ENCODE measurements at regions not wholly inside any gene's neighbourhood (a gene's known extent, or its start where the extent isn't known, plus 50 kb on each side); places are given as distances from the start of the nearest gene placed in this dataset.
A peak's percentile ranks its signal among the peaks of the same experiment; 100 is the strongest.
"Not testable (repeated sequence)": the region's sequence is repeated elsewhere in the genome, so short reads cannot be mapped to it uniquely, and the experiment has no call there.

- no peaks in the 10 kb centered on the region for H3K27me3 ChIP-seq
- no peak overlapping the region for H3K27ac ChIP-seq
- H3K36me3 ChIP-seq, result no peaks in the 10 kb centered on the region
- no peaks in the 10 kb centered on the region for H3K4me1 ChIP-seq
- no peaks in the 10 kb centered on the region for H3K9me3 ChIP-seq (replicated peaks in 1 of 11)
- no peak for TF ChIP-seq Cebpa-rat (IDR thresholded peaks at IDR 0.05)
- H4K20me1 ChIP-seq, result no peaks in the 10 kb centered on the region
- H3K4me2 ChIP-seq, result no peak overlapping the region
- no peak overlapping the region for H3K4me3 ChIP-seq
- no peak overlapping the region for H3K9ac ChIP-seq
Observed at GRCh38 chr10:78229950-78230675, 196.4 kb downstream of the RPS24 start.

DNA sequence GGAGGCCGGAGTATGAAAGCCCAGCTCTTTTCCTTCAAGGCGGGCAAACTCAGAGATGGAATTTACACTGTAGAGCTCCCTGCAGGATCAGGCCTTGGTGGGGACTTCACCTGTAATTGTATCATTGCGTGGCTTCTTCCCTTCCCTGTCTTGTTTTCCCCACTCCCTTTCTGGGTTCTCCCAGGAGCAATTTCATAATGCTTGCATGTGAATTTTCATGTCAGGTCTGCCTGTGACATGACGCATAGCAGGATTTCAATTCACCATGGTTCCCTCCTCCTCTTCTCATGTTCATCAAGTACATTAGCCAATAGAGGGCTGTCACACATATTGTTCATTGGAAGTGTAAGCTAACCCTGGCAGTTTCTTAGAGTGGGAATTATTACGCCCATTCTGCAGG is 197.7 kb downstream of the RPS24 start:
- no peaks in the 10 kb centered on the region for H4K20me1 ChIP-seq
- H3K4me2 ChIP-seq, result no peak overlapping the region
- no peak for TF ChIP-seq Cebpa-rat (IDR thresholded peaks at IDR 0.05)
- no peaks in the 10 kb centered on the region for H3K36me3 ChIP-seq
- H3K9me3 ChIP-seq (replicated peaks in 1 of 11), result no peaks in the 10 kb centered on the region
- H3K27ac ChIP-seq, result no peak overlapping the region
- no peak overlapping the region for H3K4me3 ChIP-seq
- 0 out of 20 replicates have a peak, but pooled peaks cover 0 to 2% (median 0%) of the 10 kb centered on the region in 10 experiments for H3K4me1 ChIP-seq
- H3K9ac ChIP-seq, result no peak overlapping the region
- no peaks in the 10 kb centered on the region for H3K27me3 ChIP-seq

GRCh38 chr10:78231939-78232338 is 198.3 kb downstream of the RPS24 start:
- TF ChIP-seq Cebpa-rat (IDR thresholded peaks at IDR 0.05), result no peak; a peak in 1 of 22 replicates
- Histone ChIP-seq H3K27ac (no peak overlapping the region), H3K4me3 (no peak overlapping the region), H3K36me3 (no peaks in the 10 kb centered on the region), H3K4me2 (no peak overlapping the region), H3K9me3 (replicated peaks in 1 of 11) (no peaks in the 10 kb centered on the region), H4K20me1 (no peaks in the 10 kb centered on the region), H3K4me1 (0 out of 20 replicates have a peak, but pooled peaks cover 0 to 5% (median 0%) of the 10 kb centered on the region in 10 experiments), H3K27me3 (no peaks in the 10 kb centered on the region), H3K9ac (no peak overlapping the region)

- no peak for TF ChIP-seq Cebpa-rat (IDR thresholded peaks at IDR 0.05)
Observed at GRCh38 chr10:78236416-78237015, 202.9 kb downstream of the RPS24 start.

DNA sequence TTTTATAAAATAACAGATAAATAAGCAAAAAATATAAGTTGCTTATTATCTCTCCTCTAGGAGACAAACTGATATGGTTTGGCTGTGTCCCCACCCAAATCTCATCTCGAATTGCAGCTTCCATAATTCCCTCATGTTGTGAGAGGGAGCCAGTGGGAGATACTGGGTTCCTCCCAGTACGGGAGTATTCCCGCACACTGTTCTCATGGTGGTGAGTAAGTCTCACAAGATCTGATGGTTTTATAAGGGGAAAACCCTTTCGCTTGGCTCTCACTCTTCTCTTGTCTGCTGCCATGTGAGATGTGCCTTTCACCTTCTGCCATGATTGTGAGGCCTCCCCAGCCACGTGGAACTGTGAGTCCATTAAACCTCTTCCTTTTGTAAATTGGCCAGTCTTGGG is 204.3 kb downstream of the RPS24 start:
- H3K4me3 ChIP-seq, H3K27me3 ChIP-seq, H3K4me2 ChIP-seq, H3K36me3 ChIP-seq, H4K20me1 ChIP-seq, H3K4me1 ChIP-seq, H3K9ac ChIP-seq, H3K27ac ChIP-seq: not testable (repeated sequence)
- peaks cover 9 to 21% (median 10%) of the 10 kb centered on the region in 11 experiments for H3K9me3 ChIP-seq (replicated peaks in 1 of 11)

More at GRCh38 chr10:78236416-78237015, 202.9 kb downstream of the RPS24 start:
- Histone ChIP-seq H3K4me2 (no peak overlapping the region), H3K9me3 (replicated peaks in 1 of 11) (peaks cover 0 to 11% (median 0%) of the 10 kb centered on the region in 11 experiments; a peak in 2 of 22 replicates), H4K20me1 (no peaks in the 10 kb centered on the region), H3K4me3 (no peak overlapping the region), H3K27ac (no peak overlapping the region), H3K9ac (no peak overlapping the region), H3K36me3 (no peaks in the 10 kb centered on the region), H3K4me1 (0 out of 20 replicates have a peak, but pooled peaks cover 0 to 5% (median 0%) of the 10 kb centered on the region in 10 experiments), H3K27me3 (no peaks in the 10 kb centered on the region)

GRCh38 chr10:78247266-78247665 is 213.6 kb downstream of the RPS24 start:
- Histone ChIP-seq H3K27me3 (peaks cover 0 to 13% (median 0%) of the 10 kb centered on the region in 11 experiments; a peak in 2 of 22 replicates), H3K4me1 (peaks cover 37 to 51% (median 50%) of the 10 kb centered on the region in 10 experiments), H4K20me1 (no peaks in the 10 kb centered on the region), H3K9me3 (replicated peaks in 1 of 11) (peaks cover 31 to 47% (median 43%) of the 10 kb centered on the region in 11 experiments), H3K36me3 (peaks cover 0 to 7% (median 0%) of the 10 kb centered on the region in 11 experiments; a peak in 1 of 22 replicates), H3K9ac (no peak overlapping the region), H3K4me2 (peak overlapping the region in 9 of 11 experiments; percentile 79 to 93 (median 86); a peak in 11 of 22 replicates), H3K4me3 (no peak overlapping the region), H3K27ac (peak overlapping the region in 1 of 11 experiments; percentile 74; a peak in 1 of 22 replicates)
- TF ChIP-seq Cebpa-rat (IDR thresholded peaks at IDR 0.05), result no peak

DNA sequence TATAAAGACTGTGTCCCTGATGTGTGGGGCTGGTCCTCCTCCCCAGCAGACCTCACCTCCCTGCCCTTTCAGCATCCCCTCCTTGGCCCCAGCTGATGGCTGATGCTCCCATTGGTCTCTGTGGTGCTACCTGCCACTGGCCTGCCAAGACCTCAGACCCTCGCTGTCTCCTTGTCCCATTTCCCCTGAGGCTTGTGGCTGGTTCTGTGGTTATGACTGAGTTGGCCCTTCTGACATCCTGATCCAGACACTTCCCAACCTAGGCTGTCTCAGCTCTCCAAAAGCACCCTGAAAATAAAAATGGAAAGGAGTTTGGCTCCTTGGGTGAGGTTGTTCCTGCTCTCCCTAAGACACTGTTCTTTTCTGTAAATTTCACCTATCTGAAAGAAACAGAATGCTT is 214.2 kb downstream of the RPS24 start:
- peaks cover 0 to 6% (median 0%) of the 10 kb centered on the region in 11 experiments; a peak in 1 of 22 replicates for H3K36me3 ChIP-seq
- H3K4me3 ChIP-seq, result no peak overlapping the region; a peak in 1 of 20 replicates
- H3K4me1 ChIP-seq, result peaks cover 37 to 52% (median 50%) of the 10 kb centered on the region in 10 experiments
- peak overlapping the region; percentile 15 to 93 (median 85); a peak in 21 of 22 replicates for H3K4me2 ChIP-seq
- peak overlapping the region in 2 of 11 experiments; percentile 7 to 33; a peak in 1 of 22 replicates for H3K9ac ChIP-seq
- no peak for TF ChIP-seq Cebpa-rat (IDR thresholded peaks at IDR 0.05)
- no peaks in the 10 kb centered on the region for H4K20me1 ChIP-seq
- H3K27me3 ChIP-seq, result peaks cover 0 to 13% (median 0%) of the 10 kb centered on the region in 11 experiments; a peak in 2 of 22 replicates
- peak overlapping the region in 5 of 11 experiments; percentile 64 to 77 (median 74); a peak in 9 of 22 replicates for H3K27ac ChIP-seq
- H3K9me3 ChIP-seq (replicated peaks in 1 of 11), result peaks cover 25 to 42% (median 37%) of the 10 kb centered on the region in 11 experiments

DNA sequence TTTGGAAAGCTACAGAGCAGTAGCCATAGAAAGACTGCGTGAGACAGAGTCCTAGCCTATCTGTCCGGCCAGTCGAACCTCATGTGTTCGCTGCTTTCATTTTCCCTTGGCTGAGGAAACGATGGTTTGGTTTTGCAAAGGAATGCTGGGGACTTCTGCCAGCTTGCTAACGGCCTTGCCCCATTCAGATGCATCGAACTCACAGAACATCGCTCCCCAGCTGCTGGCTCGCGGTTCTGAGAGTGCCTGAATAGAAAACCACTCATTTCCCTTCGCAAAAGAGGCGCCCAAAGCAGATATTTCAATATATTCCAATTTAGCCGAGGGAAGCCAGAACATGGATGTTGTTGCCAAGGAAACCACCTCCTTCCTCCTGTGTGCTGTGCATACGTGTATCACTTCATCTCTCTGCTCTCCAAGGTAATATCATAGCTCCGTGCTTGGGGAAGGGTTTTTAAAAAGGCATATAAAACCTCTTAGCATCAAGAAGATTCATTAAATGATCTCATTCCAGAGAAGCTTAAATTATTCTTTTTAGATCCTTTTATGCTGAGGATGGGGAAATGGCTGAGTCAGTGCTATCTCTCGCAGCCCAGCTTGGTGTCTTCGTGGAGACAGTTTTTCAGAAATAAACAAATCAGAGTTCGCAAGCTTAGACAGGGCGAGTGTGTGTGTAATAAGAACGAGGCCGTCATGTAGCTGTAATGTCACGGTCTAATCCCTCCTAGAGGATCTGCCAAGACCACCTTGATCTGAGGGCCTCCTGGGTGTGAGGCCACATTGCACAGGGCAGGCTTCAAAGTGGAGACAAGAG is 215.2 kb downstream of the RPS24 start:
- TF ChIP-seq Cebpa-rat (IDR thresholded peaks at IDR 0.05), result no peak
- Histone ChIP-seq H3K27me3 (peaks cover 0 to 13% (median 0%) of the 10 kb centered on the region in 11 experiments; a peak in 2 of 22 replicates), H3K9me3 (replicated peaks in 1 of 11) (peaks cover 15 to 35% (median 27%) of the 10 kb centered on the region in 11 experiments), H3K4me2 (peak overlapping the region; percentile 67 to 93 (median 85)), H3K9ac (peak overlapping the region in 7 of 11 experiments; percentile 6 to 47 (median 42); a peak in 11 of 22 replicates), H3K36me3 (no peaks in the 10 kb centered on the region; a peak in 1 of 22 replicates), H3K4me3 (no peak overlapping the region), H4K20me1 (no peaks in the 10 kb centered on the region), H3K27ac (peak overlapping the region in 8 of 11 experiments; percentile 44 to 77 (median 70); a peak in 16 of 22 replicates), H3K4me1 (peaks cover 37 to 52% (median 50%) of the 10 kb centered on the region in 10 experiments)

All from BLaER1 treated with 17β-estradiol and CSF1 and Interleukin-3, amounts not matched to agents 10 nM and 100 nM (cell line).